ENCODE measurements at regions not wholly inside any gene's neighbourhood (a gene's known extent, or its start where the extent isn't known, plus 50 kb on each side); places are given as distances from the start of the nearest gene placed in this dataset.

- no peaks in the 10 kb centered on the region for H3K36me3 ChIP-seq (ENCODE audit: insufficient read depth, low read length)
- H3K9me3 ChIP-seq (ENCODE audit: control insufficient read depth, insufficient read depth, low read length): no peaks in the 10 kb centered on the region
- H3K9ac ChIP-seq (ENCODE audit: low read depth, low read length): no peak overlapping the region
- H3K4me1 ChIP-seq (ENCODE audit: insufficient read depth, low read length): no peaks in the 10 kb centered on the region
Measured at GRCh38 chr2:215505044-215505786, 69.3 kb upstream of the FN1 start.

- Histone ChIP-seq H3K36me3 (ENCODE audit: insufficient read depth, low read length) (no peaks in the 10 kb centered on the region), H3K9ac (ENCODE audit: low read depth, low read length) (no peak overlapping the region)
Measured at GRCh38 chr2:215504547-215504946, 68.7 kb upstream of the FN1 start.

GRCh38 chr2:215503381-215503780, 67.5 kb upstream of the FN1 start:
- H3K9me3 ChIP-seq (ENCODE audit: control insufficient read depth, insufficient read depth, low read length): no peaks in the 10 kb centered on the region
- no peak overlapping the region for H3K9ac ChIP-seq (ENCODE audit: low read depth, low read length)
- no peaks in the 10 kb centered on the region for H3K36me3 ChIP-seq (ENCODE audit: insufficient read depth, low read length)
- no peaks in the 10 kb centered on the region for H3K4me1 ChIP-seq (ENCODE audit: insufficient read depth, low read length)

More at GRCh38 chr2:215504547-215504946, 68.7 kb upstream of the FN1 start:
- Histone ChIP-seq H3K9me3 (ENCODE audit: control insufficient read depth, insufficient read depth, low read length) (no peaks in the 10 kb centered on the region), H3K4me1 (ENCODE audit: insufficient read depth, low read length) (no peaks in the 10 kb centered on the region)

- no peaks in the 10 kb centered on the region for H3K36me3 ChIP-seq (ENCODE audit: insufficient read depth, low read length)
- H3K9me3 ChIP-seq (ENCODE audit: control insufficient read depth, insufficient read depth, low read length): no peaks in the 10 kb centered on the region
- no peak overlapping the region for H3K9ac ChIP-seq (ENCODE audit: low read depth, low read length)
- no peaks in the 10 kb centered on the region for H3K4me1 ChIP-seq (ENCODE audit: insufficient read depth, low read length)
Measured at GRCh38 chr2:215500466-215500865, 64.6 kb upstream of the FN1 start.

- Histone ChIP-seq H3K36me3 (ENCODE audit: insufficient read depth, low read length) (no peaks in the 10 kb centered on the region), H3K4me1 (ENCODE audit: insufficient read depth, low read length) (no peaks in the 10 kb centered on the region), H3K9me3 (ENCODE audit: control insufficient read depth, insufficient read depth, low read length) (no peaks in the 10 kb centered on the region), H3K9ac (ENCODE audit: low read depth, low read length) (no peak overlapping the region)
Measured at GRCh38 chr2:215499331-215499730, 63.5 kb upstream of the FN1 start.

- Histone ChIP-seq H3K9me3 (ENCODE audit: control insufficient read depth, insufficient read depth, low read length) (no peaks in the 10 kb centered on the region), H3K36me3 (ENCODE audit: insufficient read depth, low read length) (no peaks in the 10 kb centered on the region)
Measured at GRCh38 chr2:215498431-215498830, 62.6 kb upstream of the FN1 start.

GRCh38 chr2:215493376-215493775, 57.5 kb upstream of the FN1 start:
- H3K36me3 ChIP-seq (ENCODE audit: insufficient read depth, low read length): no peaks in the 10 kb centered on the region
- no peaks in the 10 kb centered on the region for H3K9me3 ChIP-seq (ENCODE audit: control insufficient read depth, insufficient read depth, low read length)
- H3K9ac ChIP-seq (ENCODE audit: low read depth, low read length): no peak overlapping the region
- no peaks in the 10 kb centered on the region for H3K4me1 ChIP-seq (ENCODE audit: insufficient read depth, low read length)

More at GRCh38 chr2:215498431-215498830, 62.6 kb upstream of the FN1 start:
- no peak overlapping the region for H3K9ac ChIP-seq (ENCODE audit: low read depth, low read length)
- no peaks in the 10 kb centered on the region for H3K4me1 ChIP-seq (ENCODE audit: insufficient read depth, low read length)

GRCh38 chr2:215489288-215489848, 53.5 kb upstream of the FN1 start:
- Histone ChIP-seq H3K9me3 (ENCODE audit: control insufficient read depth, insufficient read depth, low read length) (no peaks in the 10 kb centered on the region), H3K36me3 (ENCODE audit: insufficient read depth, low read length) (no peaks in the 10 kb centered on the region), H3K9ac (ENCODE audit: low read depth, low read length) (no peak overlapping the region), H3K4me1 (ENCODE audit: insufficient read depth, low read length) (no peaks in the 10 kb centered on the region)

- no peaks in the 10 kb centered on the region for H3K4me1 ChIP-seq (ENCODE audit: insufficient read depth, low read length)
- H3K9me3 ChIP-seq (ENCODE audit: control insufficient read depth, insufficient read depth, low read length): no peaks in the 10 kb centered on the region
- H3K9ac ChIP-seq (ENCODE audit: low read depth, low read length): no peak overlapping the region
- no peaks in the 10 kb centered on the region for H3K36me3 ChIP-seq (ENCODE audit: insufficient read depth, low read length)
Measured at GRCh38 chr2:215487002-215487372, 51.1 kb upstream of the FN1 start.

GRCh38 chr2:215486291-215487001, 50.6 kb upstream of the FN1 start:
- Histone ChIP-seq H3K36me3 (ENCODE audit: insufficient read depth, low read length) (no peaks in the 10 kb centered on the region), H3K9ac (ENCODE audit: low read depth, low read length) (no peak overlapping the region), H3K4me1 (ENCODE audit: insufficient read depth, low read length) (no peaks in the 10 kb centered on the region), H3K9me3 (ENCODE audit: control insufficient read depth, insufficient read depth, low read length) (no peaks in the 10 kb centered on the region)

All from ES-I3 (cell line).